GM12864 (cell line): ENCODE measurements at regions not wholly inside any gene's neighbourhood (a gene's known extent, or its start where the extent isn't known, plus 50 kb on each side); places are given as distances from the start of the nearest gene placed in this dataset.

Experiments
- DNase-seq: peaks from one replicate; pipeline ENCODE4 v3.0.0-alpha.2; 2011; ENCODE audit warnings: low read depth
- H3K4me3 ChIP-seq: 2 replicates; pipeline ENCODE4 v1.5.1; 2011; ENCODE audit warnings: mild to moderate bottlenecking, low read depth, low read length, control low read depth
- CTCF ChIP-seq: IDR thresholded peaks from 2 replicates; pipeline ENCODE4 v1.5.1; 2011; ENCODE audit warnings: low read depth, mild to moderate bottlenecking, moderate library complexity, low read length, control low read depth, inconsistent platforms; ENCODE audit errors: missing control alignments

- H3K4me3 ChIP-seq: no peak overlapping the region
- no peak for TF ChIP-seq CTCF
- DNase-seq: no peak
These were observed 84.9 kb upstream of the SDK2 start for GRCh38 chr17:73729101-73729500.

DNA sequence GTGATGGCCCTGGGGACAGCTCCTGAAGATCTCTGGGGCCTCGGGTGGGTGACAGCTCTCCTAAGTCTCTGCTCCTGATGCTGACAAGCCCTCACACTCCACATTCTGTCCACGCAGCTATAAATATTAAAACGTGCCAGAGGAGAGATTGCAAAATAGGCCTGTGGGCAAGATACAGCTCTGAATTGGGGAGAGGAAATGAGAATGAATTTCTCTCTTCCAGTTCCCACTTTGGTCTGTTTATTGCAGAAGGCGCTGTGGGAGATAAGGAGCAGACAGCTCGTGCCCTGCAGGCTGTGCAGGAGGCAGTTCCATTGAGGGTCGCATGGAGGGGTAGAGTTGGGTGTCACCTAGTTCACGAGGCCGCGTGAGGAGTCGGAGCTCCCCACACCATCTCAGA lies 87.5 kb upstream of the SDK2 start:
- DNase-seq: no peak
- no peak for TF ChIP-seq CTCF
- no peak overlapping the region for H3K4me3 ChIP-seq

- TF ChIP-seq CTCF: no peak
- H3K4me3 ChIP-seq: no peak overlapping the region
- DNase-seq: no peak
These were observed 89.3 kb upstream of the SDK2 start for GRCh38 chr17:73733517-73733916.

- no peak overlapping the region for H3K4me3 ChIP-seq
- TF ChIP-seq CTCF: no peak
- DNase-seq: no peak
These were observed 91.0 kb upstream of the SDK2 start for GRCh38 chr17:73735245-73735644.

- TF ChIP-seq CTCF: no peak
- DNase-seq: no peak
- H3K4me3 ChIP-seq: no peak overlapping the region
These were observed 94.7 kb upstream of the SDK2 start for GRCh38 chr17:73738751-73739575.

GRCh38 chr17:73740370-73740769 lies 96.1 kb upstream of the SDK2 start:
- TF ChIP-seq CTCF: no peak
- DNase-seq: no peak
- no peak overlapping the region for H3K4me3 ChIP-seq

- no peak for DNase-seq
- TF ChIP-seq CTCF: no peak
- H3K4me3 ChIP-seq: no peak overlapping the region
These were observed 98.7 kb upstream of the SDK2 start for GRCh38 chr17:73742948-73743381.
